Mesothelial cell of epicardium (in vitro differentiated cells): ENCODE measurements at regions not wholly inside any gene's neighbourhood (a gene's known extent, or its start where the extent isn't known, plus 50 kb on each side); places are given as distances from the start of the nearest gene placed in this dataset.

Experiments
- DNase-seq, 2 experiments: peaks; one replicate each; pipeline ENCODE4 v3.0.0; 2021; ENCODE audit warnings: low spot score in 2 of 2; ENCODE audit not compliant: unreplicated experiment in 2 of 2
- H3K27ac Mint-ChIP-seq: 2 replicates; pipeline ENCODE4 v1.8.0; 2021; ENCODE audit warnings: mixed read lengths
- H3K27me3 Mint-ChIP-seq: 2 replicates; pipeline ENCODE4 v1.8.0; 2021; ENCODE audit warnings: low read depth, mixed read lengths
- H3K36me3 Mint-ChIP-seq: 2 replicates; pipeline ENCODE4 v1.8.0; 2021; ENCODE audit warnings: mixed read lengths
- H3K4me1 Mint-ChIP-seq: 2 replicates; pipeline ENCODE4 v1.8.0; 2021; ENCODE audit warnings: mixed read lengths
- H3K4me3 Mint-ChIP-seq: 2 replicates; pipeline ENCODE4 v1.8.0; 2021; ENCODE audit warnings: mild to moderate bottlenecking, moderate library complexity, mixed read lengths
- H3K9me3 Mint-ChIP-seq: 2 replicates; pipeline ENCODE4 v1.8.0; 2021; ENCODE audit warnings: mixed read lengths
- TF ChIP-seq, protein P1 (sequence below): fragments of 200-600 bp; sonication (generic); IDR thresholded peaks from one replicate; pipeline ENCODE4 v1.5.0; 2021; ENCODE audit warnings: antibody characterized with exemption; ENCODE audit not compliant: unreplicated experiment

DNA sequence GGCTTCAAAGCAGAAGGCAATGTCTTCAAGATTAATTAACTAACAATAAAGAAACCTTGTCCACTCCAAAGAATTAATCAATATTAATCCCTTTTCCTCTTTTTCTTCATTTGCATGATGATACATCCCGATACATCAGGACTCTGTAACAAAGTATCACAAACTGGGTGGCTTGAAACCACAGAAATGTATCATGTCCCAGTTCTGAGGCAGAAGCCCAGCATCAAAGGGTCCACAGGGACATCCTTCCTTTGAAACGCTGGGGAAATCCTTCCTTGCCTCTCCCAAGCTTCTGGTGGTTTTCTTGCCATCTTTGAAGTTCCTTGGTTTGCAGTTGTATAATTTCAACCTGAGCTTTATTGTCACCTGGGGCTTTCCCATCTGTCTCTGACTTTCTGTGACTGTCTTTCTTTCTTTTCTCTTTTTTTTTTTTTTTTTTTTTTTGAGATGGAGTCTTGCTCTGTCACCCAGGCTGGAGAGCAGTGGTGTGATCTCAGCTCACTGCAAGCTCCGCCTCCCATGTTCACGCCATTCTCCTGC, 210.2 kb upstream of the ADARB2 start:
- TF ChIP-seq, protein P1, sequence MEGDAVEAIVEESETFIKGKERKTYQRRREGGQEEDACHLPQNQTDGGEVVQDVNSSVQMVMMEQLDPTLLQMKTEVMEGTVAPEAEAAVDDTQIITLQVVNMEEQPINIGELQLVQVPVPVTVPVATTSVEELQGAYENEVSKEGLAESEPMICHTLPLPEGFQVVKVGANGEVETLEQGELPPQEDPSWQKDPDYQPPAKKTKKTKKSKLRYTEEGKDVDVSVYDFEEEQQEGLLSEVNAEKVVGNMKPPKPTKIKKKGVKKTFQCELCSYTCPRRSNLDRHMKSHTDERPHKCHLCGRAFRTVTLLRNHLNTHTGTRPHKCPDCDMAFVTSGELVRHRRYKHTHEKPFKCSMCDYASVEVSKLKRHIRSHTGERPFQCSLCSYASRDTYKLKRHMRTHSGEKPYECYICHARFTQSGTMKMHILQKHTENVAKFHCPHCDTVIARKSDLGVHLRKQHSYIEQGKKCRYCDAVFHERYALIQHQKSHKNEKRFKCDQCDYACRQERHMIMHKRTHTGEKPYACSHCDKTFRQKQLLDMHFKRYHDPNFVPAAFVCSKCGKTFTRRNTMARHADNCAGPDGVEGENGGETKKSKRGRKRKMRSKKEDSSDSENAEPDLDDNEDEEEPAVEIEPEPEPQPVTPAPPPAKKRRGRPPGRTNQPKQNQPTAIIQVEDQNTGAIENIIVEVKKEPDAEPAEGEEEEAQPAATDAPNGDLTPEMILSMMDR: no peak
- H3K4me3 Mint-ChIP-seq: no peak overlapping the region
- H3K27ac Mint-ChIP-seq: no peak overlapping the region
- peaks cover 6% of the 10 kb centered on the region for H3K9me3 Mint-ChIP-seq
- no peaks in the 10 kb centered on the region for H3K36me3 Mint-ChIP-seq
- H3K4me1 Mint-ChIP-seq: peaks cover 10% of the 10 kb centered on the region
- peaks cover 5% of the 10 kb centered on the region for H3K27me3 Mint-ChIP-seq
- no peak for DNase-seq

DNA sequence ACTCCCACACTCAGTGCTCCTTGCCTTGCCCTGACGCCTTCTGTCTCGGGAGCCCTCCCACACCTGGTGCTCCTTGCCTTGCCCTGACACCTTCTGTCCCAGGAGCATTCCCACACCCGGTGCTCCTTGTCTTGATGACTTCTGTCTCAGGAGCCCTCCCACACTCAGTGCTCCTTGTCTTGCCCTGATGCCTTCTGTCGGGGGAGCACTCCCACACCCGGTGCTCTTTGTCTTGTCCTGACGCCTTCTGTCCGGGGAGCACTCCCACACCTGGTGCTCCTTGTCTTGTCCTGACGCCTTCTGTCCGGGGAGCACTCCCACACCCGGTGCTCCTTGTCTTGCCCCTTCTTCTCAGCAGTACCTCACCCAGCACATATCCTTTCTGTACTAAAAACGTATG, 207.2 kb upstream of the ADARB2 start:
- Mint-ChIP-seq H3K4me1 (no peaks in the 10 kb centered on the region), H3K36me3 (no peaks in the 10 kb centered on the region), H3K27ac (no peak overlapping the region), H3K27me3 (peaks cover 2% of the 10 kb centered on the region), H3K4me3 (no peak overlapping the region), H3K9me3 (peaks cover 6% of the 10 kb centered on the region)
- no peak for DNase-seq
- TF ChIP-seq, protein P1: no peak

DNA sequence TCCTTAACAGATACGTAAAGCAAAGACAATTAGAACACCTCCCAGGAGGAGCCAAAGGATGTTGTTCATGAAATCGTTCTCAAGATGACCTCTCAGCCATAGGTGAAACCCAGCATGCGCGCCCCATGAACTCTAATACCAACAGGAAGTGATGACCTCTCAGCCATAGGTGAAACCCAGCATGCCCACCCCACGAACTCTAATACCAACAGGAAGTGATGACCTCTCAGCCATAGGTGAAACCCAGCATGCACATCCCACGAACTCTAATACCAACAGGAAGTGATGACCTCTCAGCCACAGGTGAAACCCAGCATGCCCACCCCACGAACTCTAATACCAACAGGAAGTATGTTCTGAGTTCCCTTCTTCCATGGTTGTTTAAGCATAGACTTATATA, 205.2 kb upstream of the ADARB2 start:
- no peaks in the 10 kb centered on the region for H3K4me1 Mint-ChIP-seq
- TF ChIP-seq, protein P1: no peak
- no peaks in the 10 kb centered on the region for H3K36me3 Mint-ChIP-seq
- H3K27ac Mint-ChIP-seq: no peak overlapping the region
- H3K4me3 Mint-ChIP-seq: no peak overlapping the region
- H3K27me3 Mint-ChIP-seq: peaks cover 2% of the 10 kb centered on the region
- peaks cover 6% of the 10 kb centered on the region for H3K9me3 Mint-ChIP-seq
- no peak for DNase-seq

DNA sequence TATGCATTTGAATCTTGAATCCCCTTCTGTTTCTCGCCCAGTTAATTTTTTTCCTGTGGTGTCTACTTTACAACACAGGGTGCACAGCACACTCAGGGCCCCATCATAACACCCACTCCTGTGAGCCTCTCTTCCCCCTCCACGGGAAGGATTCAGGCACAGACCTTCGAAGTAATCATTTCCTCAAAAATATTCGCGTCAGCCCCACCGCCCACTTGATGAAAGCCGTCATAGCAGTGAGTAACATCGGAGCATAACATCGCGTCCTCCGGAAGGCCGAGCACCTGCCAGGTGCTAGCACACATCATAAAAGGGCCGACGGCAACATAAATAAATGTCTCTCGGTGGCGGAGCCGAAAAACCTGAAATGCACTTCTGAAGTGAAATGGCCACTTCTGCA, 201.7 kb upstream of the ADARB2 start:
- Mint-ChIP-seq H3K36me3 (no peaks in the 10 kb centered on the region), H3K27me3 (no peaks in the 10 kb centered on the region), H3K9me3 (no peaks in the 10 kb centered on the region), H3K4me3 (no peak overlapping the region), H3K27ac (no peak overlapping the region), H3K4me1 (no peaks in the 10 kb centered on the region)
- TF ChIP-seq, protein P1: no peak
- no peak for DNase-seq

DNA sequence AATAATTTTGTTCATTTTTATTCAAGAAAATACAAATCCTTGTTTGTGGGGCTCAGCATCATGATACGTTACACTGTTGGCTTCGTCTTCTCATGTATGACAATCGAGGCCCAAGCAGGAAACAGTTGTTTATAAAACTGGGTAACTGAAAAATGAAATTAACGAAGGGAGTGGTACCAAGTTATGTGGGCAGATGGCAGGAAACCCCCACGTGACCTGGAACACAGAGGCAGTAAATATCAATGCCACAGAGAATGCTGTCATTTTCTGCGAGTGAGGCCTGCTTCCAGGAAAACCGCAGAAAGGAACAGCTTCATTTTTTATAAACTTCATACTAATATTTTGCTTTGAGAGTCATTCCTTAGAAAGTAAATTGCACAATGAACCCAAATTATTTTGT, 201.0 kb upstream of the ADARB2 start:
- TF ChIP-seq, protein P1: no peak
- H3K27ac Mint-ChIP-seq: no peak overlapping the region
- H3K9me3 Mint-ChIP-seq: no peaks in the 10 kb centered on the region
- no peaks in the 10 kb centered on the region for H3K4me1 Mint-ChIP-seq
- H3K4me3 Mint-ChIP-seq: no peak overlapping the region
- no peaks in the 10 kb centered on the region for H3K27me3 Mint-ChIP-seq
- H3K36me3 Mint-ChIP-seq: no peaks in the 10 kb centered on the region
- DNase-seq: no peak

DNA sequence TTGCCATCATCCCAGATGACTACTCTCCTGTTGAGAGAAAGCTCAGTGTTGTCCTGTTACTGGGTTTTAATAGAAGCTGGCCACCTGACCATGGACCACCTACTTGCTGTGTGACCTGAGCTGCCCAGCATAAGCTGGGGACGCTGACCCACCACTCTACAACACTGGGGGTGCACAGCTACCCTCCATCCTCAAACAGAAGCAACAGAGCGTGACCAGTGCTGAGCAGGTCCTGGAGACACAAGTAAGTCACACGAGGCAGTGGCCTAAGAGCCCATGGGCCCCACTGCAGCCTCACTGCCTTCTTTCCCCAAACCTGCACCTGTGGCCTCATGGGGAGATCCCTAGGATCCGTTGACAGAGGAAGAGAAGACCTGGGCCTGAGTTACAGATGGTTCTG, 198.6 kb upstream of the ADARB2 start:
- Mint-ChIP-seq H3K27ac (no peak overlapping the region), H3K9me3 (no peaks in the 10 kb centered on the region), H3K4me1 (no peaks in the 10 kb centered on the region), H3K36me3 (no peaks in the 10 kb centered on the region), H3K27me3 (peaks cover 11% of the 10 kb centered on the region), H3K4me3 (no peak overlapping the region)
- no peak for DNase-seq
- TF ChIP-seq, protein P1: no peak
